GM12878 (cell line): ENCODE measurements at regions not wholly inside any gene's neighbourhood (a gene's known extent, or its start where the extent isn't known, plus 50 kb on each side); places are given as distances from the start of the nearest gene placed in this dataset.
"Not testable (repeated sequence)": the region's sequence is repeated elsewhere in the genome, so short reads cannot be mapped to it uniquely, and the experiment has no call there.

Experiments used
- CREM ChIP-seq: IDR thresholded peaks from 2 replicates; pipeline ENCODE4 v1.6.1; 2014; ENCODE audit warnings: antibody characterized with exemption, low read depth
- CTCF ChIP-seq, 3 experiments: IDR thresholded peaks in 2 of 3; conservative IDR thresholded peaks in 1 of 3; 2 replicates each; pipeline ENCODE4 v1.5.1; 2011; ENCODE audit warnings: low read depth in 3 of 3, low read length in 3 of 3, mild to moderate bottlenecking in 3 of 3, control low read depth in 2 of 3, moderate library complexity in 2 of 3, inconsistent platforms in 1 of 3, mixed read lengths in 1 of 3; ENCODE audit not compliant: control insufficient read depth in 2 of 3, insufficient read depth in 1 of 3; ENCODE audit errors: extremely low read depth in 1 of 3
- EGR1 ChIP-seq, 2 experiments: IDR thresholded peaks; 1 replicate in 1 of 2; 2 replicates in 1 of 2; pipeline ENCODE4 v1.6.1; 2011 to 2012; ENCODE audit warnings: low read depth in 2 of 2, low read length in 2 of 2, borderline replicate concordance in 1 of 2, mild to moderate bottlenecking in 1 of 2, moderate library complexity in 1 of 2
- EP300 ChIP-seq, 2 experiments: fragments of 150-350 bp in 1 of 2; IDR thresholded peaks; 2 replicates each; pipeline ENCODE4 v1.6.1; 2011 to 2012; ENCODE audit warnings: low read depth in 2 of 2, low read length in 2 of 2, borderline replicate concordance in 1 of 2, improper control_type of control experiment in 1 of 2, inconsistent platforms in 1 of 2; ENCODE audit not compliant: control insufficient read depth in 1 of 2
- ETV6 ChIP-seq, 2 experiments: fragments of 450-650 bp in 1 of 2; IDR thresholded peaks in 1 of 2; conservative IDR thresholded peaks in 1 of 2; 2 replicates each; pipeline ENCODE4 v1.6.1; 2014; ENCODE audit warnings: antibody characterized with exemption in 1 of 2, borderline replicate concordance in 1 of 2, low read depth in 1 of 2, mild to moderate bottlenecking in 1 of 2, moderate library complexity in 1 of 2
- NFYB ChIP-seq: IDR thresholded peaks from 2 replicates; pipeline ENCODE4 v1.6.1; 2011; ENCODE audit warnings: low read depth, mild to moderate bottlenecking, low read length, improper control_type of control experiment, moderate library complexity; ENCODE audit not compliant: insufficient read depth
- POLR2AphosphoS2 ChIP-seq: IDR thresholded peaks from 2 replicates; pipeline ENCODE4 v1.6.1; 2011; ENCODE audit warnings: low read depth, mild to moderate bottlenecking, low read length, improper control_type of control experiment, moderate library complexity
- POLR2AphosphoS5 ChIP-seq: IDR thresholded peaks from 2 replicates; pipeline ENCODE4 v1.6.1; 2011; ENCODE audit warnings: mild to moderate bottlenecking, low read length, inconsistent platforms
- RELA ChIP-seq: fragments of 450-650 bp; IDR thresholded peaks from 2 replicates; pipeline ENCODE4 v1.8.0; 2014; ENCODE audit warnings: borderline replicate concordance; ENCODE audit not compliant: partially characterized antibody
- SIN3A ChIP-seq: IDR thresholded peaks from 2 replicates; pipeline ENCODE4 v1.6.1; 2012; ENCODE audit warnings: low read depth, low read length, improper control_type of control experiment
- SP1 ChIP-seq: IDR thresholded peaks from one replicate; pipeline ENCODE4 v1.6.1; 2011; ENCODE audit warnings: low read depth, low read length
- TCF3 ChIP-seq: IDR thresholded peaks from 2 replicates; pipeline ENCODE4 v1.6.1; 2012; ENCODE audit warnings: low read depth, mild to moderate bottlenecking, low read length, borderline replicate concordance; ENCODE audit not compliant: insufficient read depth
- YY1 ChIP-seq: IDR thresholded peaks from 2 replicates; pipeline ENCODE4 v1.6.1; 2011; ENCODE audit warnings: low read depth, mild to moderate bottlenecking, low read length
- TF ChIP-seq, protein P1 (sequence below): IDR thresholded peaks from 2 replicates; pipeline ENCODE4 v1.6.1; 2012; ENCODE audit warnings: low read depth, low read length, improper control_type of control experiment

DNA sequence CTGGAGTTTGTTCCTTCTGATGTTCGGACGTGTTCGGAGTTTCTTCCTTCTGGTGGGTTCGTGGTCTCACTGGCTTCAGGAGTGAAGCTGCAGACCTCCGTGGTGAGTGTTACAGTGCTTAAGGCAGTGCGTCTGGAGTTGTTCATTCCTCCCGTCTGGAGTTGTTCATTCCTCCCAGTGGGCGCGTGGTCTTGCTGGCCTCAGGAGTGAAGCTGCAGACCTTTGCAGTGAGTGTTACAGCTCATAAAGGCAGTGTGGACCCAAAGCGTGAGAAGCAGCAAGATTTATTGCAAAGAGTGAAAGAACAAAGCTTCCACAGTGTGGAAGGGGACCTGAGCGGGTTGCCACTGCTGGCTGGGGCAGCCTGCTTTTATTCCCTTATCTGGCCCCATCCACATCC, 63.4 kb upstream of the DDHD1 start:
- TF ChIP-seq EP300 (IDR thresholded peaks at IDR 0.05; ENCODE audit: borderline replicate concordance in 1 of 2, control insufficient read depth in 1 of 2, low read depth in 2 of 2, low read length in 2 of 2); CTCF (IDR thresholded peaks at IDR 0.05 in 2 of 3, conservative IDR thresholded peaks at IDR 0.05 in 1 of 3; ENCODE audit: control insufficient read depth in 2 of 3, extremely low read depth in 1 of 3, insufficient read depth in 1 of 3, low read depth in 3 of 3, low read length in 3 of 3); POLR2AphosphoS2; SIN3A; NFYB; EGR1 (IDR thresholded peaks at IDR 0.05; ENCODE audit: borderline replicate concordance in 1 of 2, low read depth in 2 of 2, low read length in 2 of 2); TCF3; RELA; CREM; POLR2AphosphoS5; ETV6 (conservative IDR thresholded peaks at IDR 0.05 in 1 of 2, IDR thresholded peaks at IDR 0.05 in 1 of 2; ENCODE audit: borderline replicate concordance in 1 of 2, low read depth in 1 of 2); YY1; SP1: not testable (repeated sequence)
- TF ChIP-seq, protein P1, sequence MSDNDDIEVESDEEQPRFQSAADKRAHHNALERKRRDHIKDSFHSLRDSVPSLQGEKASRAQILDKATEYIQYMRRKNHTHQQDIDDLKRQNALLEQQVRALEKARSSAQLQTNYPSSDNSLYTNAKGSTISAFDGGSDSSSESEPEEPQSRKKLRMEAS = not testable (repeated sequence)
